ENCODE measurements at regions not wholly inside any gene's neighbourhood (a gene's known extent, or its start where the extent isn't known, plus 50 kb on each side); places are given as distances from the start of the nearest gene placed in this dataset.

GRCh38 chr6:165059032-165059431 is 250.4 kb downstream of the C6orf118 start:
- TF ChIP-seq EZH2phosphoT487 (conservative IDR thresholded peaks at IDR 0.05; ENCODE audit: low read length) (no peak), CTCF (IDR thresholded peaks at IDR 0.05; ENCODE audit: insufficient read depth, low read length, poor library complexity, severe bottlenecking) (no peak)
- Histone ChIP-seq H2AFZ (ENCODE audit: low read depth, low read length, severe bottlenecking) (no peak overlapping the region), H3K9me3 (ENCODE audit: insufficient read depth, low read length) (no peaks in the 10 kb centered on the region), H3K27ac (ENCODE audit: low read depth, low read length) (no peak overlapping the region), H3K27me3 (ENCODE audit: low read length) (no peaks in the 10 kb centered on the region), H3K36me3 (ENCODE audit: low read length) (no peaks in the 10 kb centered on the region), H3K79me2 (ENCODE audit: insufficient read depth, low read length) (no peaks in the 10 kb centered on the region), H3K4me2 (ENCODE audit: low read depth, low read length, poor library complexity, severe bottlenecking) (no peak overlapping the region), H3K9ac (ENCODE audit: low read length) (no peak overlapping the region), H4K20me1 (ENCODE audit: low read depth, low read length) (no peaks in the 10 kb centered on the region), H3K4me3 (ENCODE audit: insufficient read depth, low read length, poor library complexity, severe bottlenecking) (no peak overlapping the region), H3F3A (ENCODE audit: insufficient read depth) (no peaks in the 10 kb centered on the region), H3K9me2 (replicated peaks; ENCODE audit: insufficient read depth, low read length) (no peaks in the 10 kb centered on the region)

GRCh38 chr6:165056292-165056691 is 253.1 kb downstream of the C6orf118 start:
- TF ChIP-seq EZH2phosphoT487 (conservative IDR thresholded peaks at IDR 0.05; ENCODE audit: low read length) = no peak
- no peak for TF ChIP-seq CTCF (IDR thresholded peaks at IDR 0.05; ENCODE audit: insufficient read depth, low read length, poor library complexity, severe bottlenecking)
- Histone ChIP-seq H3K4me3 (ENCODE audit: insufficient read depth, low read length, poor library complexity, severe bottlenecking) (no peak overlapping the region), H3K27me3 (ENCODE audit: low read length) (no peaks in the 10 kb centered on the region), H3F3A (ENCODE audit: insufficient read depth) (no peaks in the 10 kb centered on the region), H3K36me3 (ENCODE audit: low read length) (no peaks in the 10 kb centered on the region), H3K4me2 (ENCODE audit: low read depth, low read length, poor library complexity, severe bottlenecking) (no peak overlapping the region), H3K9ac (ENCODE audit: low read length) (no peak overlapping the region), H3K79me2 (ENCODE audit: insufficient read depth, low read length) (no peaks in the 10 kb centered on the region), H3K9me3 (ENCODE audit: insufficient read depth, low read length) (no peaks in the 10 kb centered on the region), H3K9me2 (replicated peaks; ENCODE audit: insufficient read depth, low read length) (no peaks in the 10 kb centered on the region), H2AFZ (ENCODE audit: low read depth, low read length, severe bottlenecking) (no peak overlapping the region), H3K27ac (ENCODE audit: low read depth, low read length) (no peak overlapping the region), H4K20me1 (ENCODE audit: low read depth, low read length) (no peaks in the 10 kb centered on the region)

GRCh38 chr6:165055231-165055630 is 254.2 kb downstream of the C6orf118 start:
- Histone ChIP-seq H4K20me1 (ENCODE audit: low read depth, low read length) (no peaks in the 10 kb centered on the region), H3K27me3 (ENCODE audit: low read length) (no peaks in the 10 kb centered on the region), H3K9me2 (replicated peaks; ENCODE audit: insufficient read depth, low read length) (no peaks in the 10 kb centered on the region), H3K9me3 (ENCODE audit: insufficient read depth, low read length) (peaks cover under 1% of the 10 kb centered on the region; the same call in 1 of the 2 replicates), H3K9ac (ENCODE audit: low read length) (no peak overlapping the region), H3K27ac (ENCODE audit: low read depth, low read length) (no peak overlapping the region), H3K79me2 (ENCODE audit: insufficient read depth, low read length) (no peaks in the 10 kb centered on the region), H2AFZ (ENCODE audit: low read depth, low read length, severe bottlenecking) (no peak overlapping the region), H3K36me3 (ENCODE audit: low read length) (no peaks in the 10 kb centered on the region), H3F3A (ENCODE audit: insufficient read depth) (no peaks in the 10 kb centered on the region), H3K4me3 (ENCODE audit: insufficient read depth, low read length, poor library complexity, severe bottlenecking) (no peak overlapping the region), H3K4me2 (ENCODE audit: low read depth, low read length, poor library complexity, severe bottlenecking) (no peak overlapping the region)
- TF ChIP-seq CTCF (IDR thresholded peaks at IDR 0.05; ENCODE audit: insufficient read depth, low read length, poor library complexity, severe bottlenecking) (no peak), EZH2phosphoT487 (conservative IDR thresholded peaks at IDR 0.05; ENCODE audit: low read length) (no peak)
